Muscle of arm (tissue), 1 donor: ENCODE measurements at regions not wholly inside any gene's neighbourhood (a gene's known extent, or its start where the extent isn't known, plus 50 kb on each side); places are given as distances from the start of the nearest gene placed in this dataset.
A peak's percentile ranks its signal among the peaks of the same experiment; 100 is the strongest.
"Not testable (repeated sequence)": the region's sequence is repeated elsewhere in the genome, so short reads cannot be mapped to it uniquely, and the experiment has no call there.

Source experiments
- DNase-seq: peaks from one replicate; pipeline ENCODE4 v3.0.0-alpha.2; 2013

DNA sequence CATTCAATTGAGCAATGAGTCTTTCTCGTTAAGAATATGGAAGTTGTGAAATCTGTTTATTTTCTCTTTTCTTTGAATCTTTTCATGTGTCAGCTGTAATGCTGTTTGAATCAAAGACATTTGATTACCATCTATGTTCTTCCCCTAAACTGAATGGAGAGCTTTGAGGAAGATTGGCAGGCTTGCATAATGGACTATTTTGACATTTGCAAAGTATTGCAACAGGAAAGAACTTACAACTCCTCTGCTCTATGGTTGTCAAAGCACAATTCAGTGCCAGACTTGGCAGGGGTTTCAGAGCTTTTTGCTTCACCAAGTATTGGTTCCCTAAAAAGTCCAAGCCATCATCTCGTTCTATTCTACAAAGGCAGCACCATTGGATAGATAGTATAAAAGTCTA is 549.0 kb upstream of the NUDT12 start:
- DNase-seq = no peak

DNA sequence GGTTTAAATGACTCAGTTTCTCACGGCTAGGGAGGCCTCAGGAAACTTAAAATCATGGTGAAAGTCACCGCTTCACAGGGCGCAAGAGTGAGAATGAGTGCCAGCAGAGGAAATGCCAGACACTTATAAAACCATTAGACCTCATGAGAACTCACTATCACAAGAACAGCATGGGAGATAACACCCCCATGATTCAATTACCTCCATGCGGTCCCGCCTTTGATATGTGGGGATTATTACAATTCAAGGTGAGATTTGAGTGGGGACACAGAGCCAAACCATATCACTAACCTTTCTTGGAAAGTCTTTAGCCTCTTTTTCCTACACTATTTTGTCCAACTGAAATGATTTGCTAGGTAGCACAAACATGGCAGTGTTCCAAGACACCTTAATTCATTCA is 533.9 kb upstream of the NUDT12 start:
- DNase-seq = no peak

DNA sequence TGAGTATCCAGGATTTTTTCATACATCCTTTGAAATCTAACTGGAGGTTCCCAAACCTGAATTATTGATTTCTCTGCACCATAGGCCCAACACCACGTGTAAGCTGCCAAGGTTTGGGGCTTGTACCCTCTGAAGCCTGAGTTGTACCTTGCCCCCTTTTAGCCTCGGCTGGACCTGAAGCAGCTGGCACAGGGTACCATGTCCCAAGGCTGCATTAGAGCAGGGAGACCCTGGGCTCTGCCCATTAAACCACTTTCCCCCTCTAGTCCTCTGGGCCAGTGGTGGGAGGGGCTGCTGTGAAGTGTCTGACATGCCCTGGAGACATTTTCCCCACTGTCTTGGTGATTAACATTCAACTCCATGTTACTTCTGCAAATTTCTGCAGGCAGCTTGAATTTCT is 532.9 kb upstream of the NUDT12 start:
- DNase-seq = no peak

DNA sequence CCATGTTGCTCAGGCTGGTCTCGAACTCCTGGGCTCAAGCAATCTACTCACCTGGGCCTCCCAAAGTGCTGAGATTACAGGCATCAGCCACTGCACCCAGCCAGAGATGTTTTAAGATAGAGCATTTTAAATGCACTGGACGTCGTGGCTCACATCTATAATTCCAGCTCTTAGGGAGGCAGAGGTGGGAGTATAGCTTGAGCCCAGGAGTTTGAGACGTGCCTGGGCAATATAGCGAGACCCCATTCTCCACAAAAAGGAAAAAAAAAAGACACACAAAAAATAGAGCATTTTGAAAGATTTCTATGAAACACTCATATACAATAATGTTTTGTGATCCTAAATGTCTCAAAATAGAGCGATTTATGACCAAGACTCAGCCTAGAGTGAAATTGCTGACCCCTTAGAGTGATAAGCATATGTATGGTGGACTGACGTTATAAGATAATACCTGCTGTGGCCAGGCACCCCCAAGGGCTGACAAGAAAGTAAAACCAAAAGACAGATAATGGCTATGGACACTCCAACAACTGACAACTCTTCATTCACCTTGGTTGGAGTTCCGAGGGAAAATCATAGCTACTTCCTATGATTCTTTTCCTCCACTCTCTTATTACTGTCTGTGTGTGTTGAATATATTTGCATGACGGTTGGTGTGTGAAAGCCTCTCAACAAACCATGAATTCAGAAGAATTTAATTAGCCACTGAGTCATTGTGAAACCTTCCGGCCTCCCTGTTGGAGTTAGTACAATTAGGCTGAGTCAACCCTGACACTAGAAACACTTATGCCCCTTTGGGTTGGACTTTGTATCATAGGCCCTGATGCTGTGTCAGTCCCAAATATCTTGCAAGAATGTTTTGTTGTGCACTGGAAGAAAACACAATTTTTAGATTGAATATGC is 526.5 kb upstream of the NUDT12 start:
- DNase-seq = no peak

DNA sequence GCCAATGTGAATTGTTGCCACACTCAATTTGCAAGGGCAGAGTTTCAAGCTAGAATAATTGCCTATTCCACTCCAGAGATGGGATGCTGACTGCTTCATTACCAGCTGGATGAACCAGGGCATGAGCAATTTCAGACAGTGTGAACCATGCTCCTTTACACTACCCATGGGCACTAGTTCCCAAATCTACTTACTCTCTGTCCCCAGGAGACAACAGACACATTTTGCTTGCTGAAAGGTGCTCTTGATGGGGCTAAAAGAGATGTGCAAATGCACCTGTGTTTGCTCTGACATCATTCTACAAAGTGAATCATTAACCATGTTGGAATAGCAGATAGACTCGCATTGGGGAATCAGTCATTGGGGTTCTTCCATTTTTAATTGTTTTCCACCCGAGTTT is 522.3 kb upstream of the NUDT12 start:
- no peak for DNase-seq

DNA sequence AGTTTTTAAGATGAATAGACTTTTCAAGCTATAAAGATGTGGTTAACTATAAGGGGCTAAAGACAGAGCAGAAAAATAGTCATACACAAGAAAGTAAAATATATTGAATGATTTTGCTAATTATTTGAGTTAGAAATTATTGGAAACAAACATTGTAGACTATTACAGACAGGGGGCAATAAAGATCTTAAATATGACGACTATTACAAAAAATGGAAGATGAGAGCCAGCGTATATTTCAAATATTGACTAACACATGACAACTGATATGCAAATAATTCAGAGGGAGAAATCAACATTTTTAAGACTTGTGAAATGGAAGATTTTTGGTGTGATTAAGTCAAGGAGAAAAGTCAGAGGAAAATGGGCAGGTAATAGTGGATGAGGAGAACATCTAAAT is 520.2 kb upstream of the NUDT12 start:
- no peak for DNase-seq

DNA sequence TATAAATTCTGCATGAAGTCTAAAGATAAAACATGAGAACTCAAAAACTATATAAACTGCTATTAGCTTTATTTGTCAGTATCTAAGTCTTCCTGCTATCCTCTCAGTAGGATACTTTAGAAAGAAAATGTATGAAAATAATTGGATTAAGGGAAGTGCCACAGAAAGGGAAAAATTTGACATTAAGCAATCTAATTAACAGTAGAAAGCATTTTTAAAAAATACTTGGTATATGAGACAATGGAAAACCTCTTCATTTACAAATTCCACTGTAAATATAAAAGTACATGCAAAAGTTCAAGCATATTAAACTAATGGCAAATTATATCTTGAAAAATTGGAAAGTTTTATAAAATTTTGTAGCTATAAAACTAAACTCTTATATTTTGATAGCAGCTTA is 518.6 kb upstream of the NUDT12 start:
- no peak for DNase-seq

DNA sequence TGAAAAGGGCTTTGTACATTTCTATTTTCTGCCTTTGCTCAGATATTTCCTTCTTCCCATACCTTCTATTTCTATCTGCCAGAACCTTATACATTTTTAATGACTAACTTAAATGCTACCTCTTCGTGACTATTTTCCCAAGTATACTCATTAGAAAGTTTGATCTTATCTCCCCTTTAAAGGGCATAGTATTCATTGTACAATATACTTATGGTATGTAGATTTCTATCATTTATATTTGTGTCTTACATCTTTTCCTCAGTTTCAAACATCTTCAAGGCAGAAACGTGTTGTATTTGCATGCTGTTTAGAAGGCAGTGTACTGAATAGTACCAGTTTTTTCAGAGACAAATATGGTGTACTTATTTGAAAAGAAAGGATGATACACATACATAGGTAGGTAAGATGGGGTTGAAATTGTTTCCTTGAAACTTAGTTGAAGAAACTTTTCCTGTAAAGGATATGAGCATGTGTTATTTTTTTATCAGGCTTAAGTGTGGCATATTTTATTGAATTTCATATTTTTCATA is 518.1 kb upstream of the NUDT12 start:
- DNase-seq = no peak

DNA sequence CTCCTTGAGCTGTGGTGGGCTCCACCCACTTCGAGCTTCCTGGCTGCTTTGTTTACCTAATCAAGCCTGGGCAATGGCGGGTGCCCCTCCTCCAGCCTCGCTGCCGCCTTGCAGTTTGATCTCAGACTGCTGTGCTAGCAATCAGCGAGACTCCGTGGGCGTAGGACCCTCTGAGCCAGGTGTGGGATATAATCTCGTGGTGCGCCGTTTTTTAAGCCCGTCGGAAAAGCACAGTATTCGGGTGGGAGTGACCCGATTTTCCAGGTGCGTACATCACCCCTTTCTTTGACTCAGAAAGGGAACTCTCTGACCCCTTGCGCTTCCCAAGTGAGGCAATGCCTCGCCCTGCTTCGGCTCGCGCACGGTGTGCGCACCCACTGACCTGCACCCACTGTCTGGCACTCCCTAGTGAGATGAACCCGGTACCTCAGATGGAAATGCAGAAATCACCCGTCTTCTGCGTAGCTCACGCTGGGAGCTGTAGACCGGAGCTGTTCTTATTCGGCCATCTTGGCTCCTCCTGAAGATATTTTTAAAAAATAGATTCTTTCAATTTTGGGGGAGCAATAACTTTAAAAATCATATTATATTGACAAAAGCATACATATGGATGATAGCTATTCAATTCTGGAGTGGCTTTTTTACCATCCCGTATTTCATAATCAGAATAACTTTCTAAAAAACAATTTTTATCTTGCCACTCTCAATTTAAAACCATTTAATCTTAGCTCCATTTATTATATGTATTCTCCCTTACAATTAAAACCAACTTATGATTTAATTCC is 517.5 kb upstream of the NUDT12 start:
- DNase-seq = not testable (repeated sequence)

DNA sequence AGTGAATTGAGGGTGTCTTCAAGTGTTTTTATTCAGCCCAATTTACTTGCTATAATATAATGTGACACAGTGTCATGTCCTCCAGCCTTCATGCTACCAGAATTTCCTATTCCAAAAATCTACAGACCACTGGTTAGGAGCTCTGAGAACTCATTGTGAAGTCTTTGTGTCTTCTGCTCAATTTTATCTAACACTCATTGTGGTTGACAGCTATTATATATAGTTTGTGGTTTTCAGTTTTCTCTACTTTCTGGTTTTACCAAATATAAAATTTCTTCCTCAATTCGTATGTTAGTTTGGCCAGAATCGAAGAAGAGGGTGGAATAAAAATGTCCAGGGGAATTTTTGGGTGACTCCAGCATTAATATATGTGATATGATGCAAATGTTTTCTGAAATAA is 509.3 kb upstream of the NUDT12 start:
- no peak for DNase-seq

DNA sequence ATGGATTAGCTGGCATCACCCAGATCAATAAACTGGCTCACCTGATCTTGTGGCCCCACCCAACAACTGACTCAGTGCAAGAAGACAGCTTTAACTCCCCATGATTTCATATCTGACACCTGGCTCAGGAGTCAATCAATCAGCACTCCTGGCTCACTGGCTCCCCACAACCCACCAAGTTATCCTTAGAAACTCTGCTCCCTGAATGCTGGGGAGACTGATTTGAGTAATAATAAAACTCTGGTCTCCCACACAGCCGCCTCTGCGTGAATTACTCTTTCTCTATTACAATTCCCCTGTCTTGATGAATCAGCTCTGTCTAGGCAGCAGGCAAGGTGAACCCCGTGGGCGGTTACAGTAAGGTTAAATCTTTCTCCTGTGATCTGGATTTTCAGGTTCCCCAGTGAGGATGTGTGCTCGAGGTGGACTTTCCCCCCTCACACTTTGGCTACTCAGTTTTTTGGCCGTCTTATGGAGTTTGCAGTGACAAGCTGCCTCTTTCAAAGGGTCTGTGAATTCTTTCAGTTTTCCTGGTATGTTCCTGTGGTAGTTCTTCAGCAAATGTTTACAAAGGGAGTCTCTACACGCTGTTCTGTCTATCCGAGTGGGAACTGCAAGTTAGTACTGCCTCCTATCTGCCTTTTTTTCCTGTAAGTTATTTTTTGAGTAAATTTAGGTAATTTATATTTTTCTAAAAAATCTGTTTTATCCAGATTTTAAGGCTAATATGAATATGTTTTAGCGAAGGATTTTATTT is 500.2 kb upstream of the NUDT12 start:
- DNase-seq = no peak

DNA sequence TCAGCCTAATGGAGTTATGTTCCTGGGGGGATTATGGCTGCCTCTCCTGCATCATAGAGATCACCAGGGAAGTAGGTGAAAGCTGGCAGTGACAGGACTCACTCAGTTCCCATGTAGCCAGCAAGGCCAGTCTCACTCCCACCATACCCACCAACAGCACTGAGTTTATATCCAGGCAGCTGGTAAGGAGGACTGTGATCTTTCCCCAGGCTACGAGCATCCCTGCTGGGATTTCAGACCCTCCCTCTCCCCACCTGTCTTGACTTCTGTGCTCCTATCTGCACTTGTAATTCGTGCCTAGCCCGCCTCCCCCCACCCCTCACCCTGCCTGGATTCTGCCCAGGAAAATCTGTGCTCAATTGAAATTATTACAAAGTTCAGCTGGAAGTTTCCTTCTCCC is 499.1 kb upstream of the NUDT12 start:
- no peak for DNase-seq

DNA sequence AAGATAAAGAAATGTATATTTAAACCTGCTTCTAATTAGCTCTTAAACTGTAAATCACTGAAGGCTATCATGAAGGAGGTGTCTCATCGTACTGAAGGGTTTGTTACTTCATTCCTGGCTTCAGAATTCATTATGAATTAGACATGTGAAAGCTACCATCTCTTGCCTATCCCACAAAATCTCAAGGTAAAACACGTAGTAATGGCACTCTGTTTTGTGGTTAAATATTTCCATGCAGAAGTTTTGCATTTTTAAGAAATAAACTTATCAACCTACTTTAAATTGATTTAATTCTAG is 490.7 kb upstream of the NUDT12 start:
- DNase-seq = no peak

DNA sequence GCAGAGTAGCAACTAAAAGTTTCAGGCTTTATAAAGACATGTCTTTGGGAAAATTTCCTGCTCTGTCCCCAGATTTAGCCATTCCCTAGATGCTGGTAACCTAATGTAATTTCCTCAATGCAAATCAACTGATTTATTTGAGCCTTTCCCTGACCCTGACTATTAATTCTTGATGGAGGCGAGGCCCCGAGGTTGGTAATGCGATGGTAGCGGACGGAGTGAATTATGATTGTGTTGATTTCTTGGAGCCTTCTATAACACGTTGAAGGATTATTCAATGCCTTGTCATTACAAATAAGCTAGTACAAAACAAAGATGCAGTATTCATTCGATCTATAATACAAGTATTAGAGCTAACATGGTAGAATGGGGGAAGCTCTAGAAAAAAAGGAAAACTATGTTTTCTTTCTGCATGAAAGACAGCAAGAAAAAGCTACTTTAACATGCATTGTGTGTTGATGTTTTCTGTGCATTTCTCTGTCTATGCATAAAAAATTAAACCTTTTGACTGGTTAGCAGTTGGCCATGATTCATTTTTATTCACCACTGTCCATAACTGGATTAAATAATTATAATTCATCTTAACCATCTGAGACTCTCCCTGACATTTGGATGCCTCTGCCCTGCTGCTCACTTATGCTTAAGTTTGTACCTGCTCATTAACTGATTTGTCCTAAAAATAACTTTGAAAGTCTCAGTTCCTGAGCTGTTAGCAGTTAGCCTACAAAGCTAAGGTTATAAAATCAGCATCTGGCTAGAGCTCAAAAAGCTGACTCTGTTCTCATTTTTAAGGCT is 490.2 kb upstream of the NUDT12 start:
- DNase-seq = no peak

DNA sequence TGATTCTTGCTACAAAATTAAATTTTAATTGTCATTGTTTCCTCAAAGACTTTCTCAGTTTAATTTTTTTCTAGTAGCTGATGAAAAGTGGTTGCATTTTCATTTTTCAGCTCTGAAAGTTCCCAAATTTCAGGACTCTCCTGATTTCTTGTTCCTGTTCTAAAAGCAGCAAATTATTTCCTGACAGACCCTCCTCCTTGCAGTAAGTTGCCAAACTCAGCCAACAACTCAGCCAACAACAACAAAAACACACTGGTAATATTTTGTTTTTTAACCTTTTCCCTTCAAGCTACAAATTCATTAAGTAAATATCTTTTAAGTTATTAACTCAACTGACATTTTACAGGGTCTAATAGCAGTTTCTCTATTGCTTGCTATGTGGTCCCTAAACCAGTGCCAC is 487.8 kb upstream of the NUDT12 start:
- DNase-seq = peak; percentile 7

DNA sequence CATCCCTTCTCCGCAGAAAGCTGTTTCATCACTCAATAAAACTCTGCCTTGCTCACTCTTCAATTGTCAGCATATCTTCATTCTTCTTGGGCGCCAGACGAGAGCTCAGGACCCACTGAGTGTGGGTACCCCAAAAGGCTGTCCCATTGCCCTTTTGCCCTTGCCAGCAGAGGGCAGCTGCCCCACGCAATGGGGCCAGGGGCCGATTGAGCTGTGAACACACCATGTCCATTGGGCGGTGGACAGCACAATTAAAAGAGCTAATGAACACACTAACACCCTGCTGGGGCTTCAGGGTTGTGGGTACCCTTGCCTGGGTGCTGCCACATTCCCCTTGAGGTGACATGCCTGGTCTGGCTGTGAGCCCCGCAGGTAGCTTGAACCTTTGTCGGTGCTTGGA is 487.2 kb upstream of the NUDT12 start:
- no peak for DNase-seq

DNA sequence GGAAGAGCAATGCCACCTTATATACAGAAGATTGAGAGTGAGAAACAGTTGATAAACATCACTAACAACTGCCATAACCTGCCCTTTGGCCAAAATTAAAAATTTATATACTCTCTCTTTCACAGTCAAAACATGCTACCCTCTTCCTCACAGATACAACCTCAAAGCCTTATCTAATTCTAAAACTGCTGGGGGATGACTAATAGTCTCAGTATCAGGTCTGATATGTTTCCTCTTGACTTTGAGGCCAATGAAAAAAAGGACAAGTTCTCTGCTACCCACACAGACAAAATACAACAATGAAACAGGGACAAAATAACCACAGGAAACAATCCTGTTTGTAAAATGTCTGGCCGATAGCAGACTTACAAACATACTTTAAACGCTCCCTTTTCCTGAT is 485.6 kb upstream of the NUDT12 start:
- no peak for DNase-seq

DNA sequence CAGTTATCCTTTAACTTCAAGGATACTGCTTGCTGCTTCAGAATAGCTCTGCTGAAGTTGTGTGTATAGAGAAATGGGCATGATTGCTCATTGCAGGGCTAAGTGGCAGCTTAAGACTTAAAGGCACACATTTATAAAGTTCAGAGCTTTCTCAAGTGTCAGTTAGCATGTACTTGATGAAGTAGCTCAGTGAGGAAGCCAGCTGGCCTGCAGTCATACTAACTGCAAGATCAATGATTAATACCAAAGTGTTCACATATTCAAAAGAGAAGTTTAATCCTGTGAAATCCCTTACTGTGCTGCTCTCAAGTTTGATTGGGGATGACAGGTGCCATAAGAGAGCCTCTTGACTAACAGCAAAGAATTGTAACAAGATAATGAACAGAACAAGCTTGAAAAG is 483.4 kb upstream of the NUDT12 start:
- no peak for DNase-seq

DNA sequence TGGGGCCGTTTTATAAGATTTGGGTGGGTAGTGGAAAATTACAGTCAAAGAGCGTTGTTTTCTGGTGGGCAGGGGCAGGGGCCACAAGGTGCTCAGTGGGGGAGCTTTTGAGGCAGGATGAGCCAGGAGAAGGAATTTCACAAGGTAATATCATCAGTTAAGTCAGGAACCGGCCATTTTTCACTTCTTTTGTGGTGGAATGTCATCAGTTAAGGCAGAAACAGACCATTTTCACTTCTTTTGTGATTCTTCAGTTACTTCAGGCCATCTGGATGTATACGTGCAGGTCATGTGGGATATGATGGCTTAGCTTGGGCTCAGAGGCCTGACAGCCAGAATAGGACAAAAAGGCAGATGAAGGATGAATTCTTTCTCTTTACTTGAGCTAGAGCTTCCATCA is 477.3 kb upstream of the NUDT12 start:
- DNase-seq = not testable (repeated sequence)

DNA sequence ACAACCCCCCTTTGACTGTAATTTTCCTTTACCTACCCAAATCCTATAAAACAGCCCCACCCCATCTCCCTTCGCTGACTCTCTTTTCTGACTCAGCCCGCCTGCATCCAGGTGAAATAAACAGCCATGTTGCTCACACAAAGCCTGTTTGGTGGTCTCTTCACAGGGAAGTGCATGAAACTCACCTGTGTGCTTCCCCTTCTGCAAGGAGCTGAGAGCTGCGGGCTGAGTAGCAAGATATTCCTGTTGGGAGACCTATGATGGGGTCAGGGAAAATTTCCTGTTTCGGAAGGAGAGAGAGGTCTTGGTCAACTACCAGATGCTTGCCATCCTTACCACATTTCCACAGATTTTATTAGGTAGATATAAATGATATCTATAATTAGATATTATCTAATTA is 474.5 kb upstream of the NUDT12 start:
- not testable (repeated sequence) for DNase-seq

DNA sequence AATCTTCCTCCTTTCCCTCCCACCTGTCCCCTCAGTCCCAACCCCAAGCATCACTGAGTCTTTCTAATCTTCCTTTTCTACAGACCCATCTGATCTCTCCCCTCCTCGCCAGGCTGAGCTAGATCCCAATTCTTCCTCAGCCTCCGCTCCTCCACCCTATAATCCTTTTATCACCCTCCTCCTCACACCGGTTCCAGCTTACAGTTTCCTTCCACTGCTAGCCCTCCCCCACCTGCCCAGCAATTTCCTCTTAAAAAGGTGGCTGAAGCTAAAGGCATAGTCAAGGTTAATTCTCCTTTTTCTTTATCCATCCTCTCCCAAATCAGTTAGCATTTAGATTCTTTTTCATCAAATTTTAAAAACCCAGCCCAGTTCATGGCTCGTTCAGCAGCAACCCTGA is 470.6 kb upstream of the NUDT12 start:
- not testable (repeated sequence) for DNase-seq

DNA sequence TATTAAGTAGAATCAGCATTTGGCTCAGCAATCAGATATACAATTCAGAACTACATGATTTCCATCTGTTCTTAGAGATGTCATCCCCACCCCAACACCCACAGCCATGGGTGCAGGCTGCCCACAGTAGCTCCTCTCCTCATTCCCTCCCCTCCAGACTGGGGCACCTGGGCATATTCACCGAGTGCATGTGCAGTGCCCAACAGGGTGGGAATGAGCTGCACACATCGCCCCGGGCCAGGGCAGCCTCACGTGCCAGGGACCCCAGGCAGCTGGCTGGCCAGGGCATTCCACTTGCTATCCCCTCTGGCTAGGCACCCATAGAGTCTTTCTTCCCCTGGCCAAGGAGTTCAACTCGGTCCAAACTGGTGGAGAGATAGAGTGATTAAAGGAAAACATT is 461.9 kb upstream of the NUDT12 start:
- no peak for DNase-seq
